ENCODE measurements at regions not wholly inside any gene's neighbourhood (a gene's known extent, or its start where the extent isn't known, plus 50 kb on each side); places are given as distances from the start of the nearest gene placed in this dataset.
"Not testable (repeated sequence)": the region's sequence is repeated elsewhere in the genome, so short reads cannot be mapped to it uniquely, and the experiment has no call there.

- no peak for DNase-seq (ENCODE audit: low read depth in 2 of 2)
These were observed 129.8 kb downstream of the SEC23A start for GRCh38 chr14:38973083-38973700.

- no peak for DNase-seq (ENCODE audit: low read depth in 2 of 2)
These were observed 130.5 kb downstream of the SEC23A start for GRCh38 chr14:38972511-38972910.

- DNase-seq (ENCODE audit: low read depth in 2 of 2), result no peak
These were observed 131.6 kb downstream of the SEC23A start for GRCh38 chr14:38971258-38971921.

- DNase-seq (ENCODE audit: low read depth in 2 of 2), result no peak
These were observed 138.4 kb downstream of the SEC23A start for GRCh38 chr14:38964630-38965029.

GRCh38 chr14:38960946-38961531 lies 142.0 kb downstream of the SEC23A start:
- no peak for DNase-seq (ENCODE audit: low read depth in 2 of 2)

GRCh38 chr14:38959021-38959420 lies 144.0 kb downstream of the SEC23A start:
- DNase-seq (ENCODE audit: low read depth in 2 of 2), result no peak

- no peak for DNase-seq (ENCODE audit: low read depth in 2 of 2)
These were observed 144.4 kb downstream of the SEC23A start for GRCh38 chr14:38958589-38958988.

GRCh38 chr14:38951451-38951850 lies 151.6 kb downstream of the SEC23A start:
- DNase-seq (ENCODE audit: low read depth in 2 of 2), result no peak

- no peak for DNase-seq (ENCODE audit: low read depth in 2 of 2)
These were observed 152.4 kb downstream of the SEC23A start for GRCh38 chr14:38950676-38951075.

- DNase-seq (ENCODE audit: low read depth in 2 of 2), result no peak
These were observed 154.5 kb downstream of the SEC23A start for GRCh38 chr14:38948576-38948975.

- DNase-seq (ENCODE audit: low read depth in 2 of 2), result no peak
These were observed 154.9 kb downstream of the SEC23A start for GRCh38 chr14:38948171-38948570.

- no peak for DNase-seq (ENCODE audit: low read depth in 2 of 2)
These were observed 155.7 kb downstream of the SEC23A start for GRCh38 chr14:38947343-38947742.

- no peak for DNase-seq (ENCODE audit: low read depth in 2 of 2)
These were observed 158.3 kb downstream of the SEC23A start for GRCh38 chr14:38944691-38945090.

- no peak for DNase-seq (ENCODE audit: low read depth in 2 of 2)
These were observed 161.5 kb downstream of the SEC23A start for GRCh38 chr14:38941488-38941887.

GRCh38 chr14:38932653-38933000 lies 170.4 kb downstream of the SEC23A start:
- DNase-seq (ENCODE audit: low read depth in 2 of 2), result not testable (repeated sequence)

- DNase-seq (ENCODE audit: low read depth in 2 of 2), result no peak
These were observed 170.9 kb downstream of the SEC23A start for GRCh38 chr14:38931969-38932652.

- no peak for DNase-seq (ENCODE audit: low read depth in 2 of 2)
These were observed 172.1 kb downstream of the SEC23A start for GRCh38 chr14:38930898-38931297.

GRCh38 chr14:38930022-38930421 lies 173.0 kb downstream of the SEC23A start:
- DNase-seq (ENCODE audit: low read depth in 2 of 2), result no peak

- no peak for DNase-seq (ENCODE audit: low read depth in 2 of 2)
These were observed 173.6 kb downstream of the SEC23A start for GRCh38 chr14:38929416-38929815.

GRCh38 chr14:38921893-38922292 lies 181.1 kb downstream of the SEC23A start:
- not testable (repeated sequence) for DNase-seq (ENCODE audit: low read depth in 2 of 2)

- DNase-seq (ENCODE audit: low read depth in 2 of 2), result no peak
These were observed 187.9 kb downstream of the SEC23A start for GRCh38 chr14:38915125-38915524.

- DNase-seq (ENCODE audit: low read depth in 2 of 2), result no peak
These were observed 192.9 kb downstream of the SEC23A start for GRCh38 chr14:38910092-38910491.

- no peak for DNase-seq (ENCODE audit: low read depth in 2 of 2)
These were observed 198.1 kb downstream of the SEC23A start for GRCh38 chr14:38904959-38905358.
